Astrocyte (in vitro differentiated cells and primary cell): ENCODE measurements at regions not wholly inside any gene's neighbourhood (a gene's known extent, or its start where the extent isn't known, plus 50 kb on each side); places are given as distances from the start of the nearest gene placed in this dataset.

Experiments
- DNase-seq: peaks from one replicate; pipeline ENCODE4 v3.0.0-alpha.2; 2010; ENCODE audit warnings: low read depth
- FAIRE-seq: peaks from 2 replicates; lab custom pipeline; 2011; peaks lifted over from hg19 to GRCh38; lab: Jason Lieb, UNC
- H2AFZ ChIP-seq: 2 replicates; pipeline ENCODE4 v1.6.0; 2012; ENCODE audit warnings: low read depth, low read length, inconsistent platforms
- H3K27ac ChIP-seq: 2 replicates; pipeline ENCODE4 v1.5.1; 2011; ENCODE audit warnings: low read depth, low read length, inconsistent platforms
- H3K27me3 ChIP-seq: 2 replicates; pipeline ENCODE4 v1.6.0; 2011; ENCODE audit warnings: low read length, inconsistent platforms; ENCODE audit not compliant: insufficient read depth
- H3K36me3 ChIP-seq: 2 replicates; pipeline ENCODE4 v1.5.1; 2011; ENCODE audit warnings: low read length, inconsistent platforms; ENCODE audit not compliant: insufficient read depth
- H3K4me1 ChIP-seq: 2 replicates; pipeline ENCODE4 v1.5.1; 2011; ENCODE audit warnings: low read length, inconsistent platforms; ENCODE audit not compliant: insufficient read depth
- H3K4me2 ChIP-seq: 2 replicates; pipeline ENCODE4 v1.6.0; 2012; ENCODE audit warnings: low read length, inconsistent platforms
- H3K4me3 ChIP-seq: 2 replicates; pipeline ENCODE4 v1.5.1; 2011; ENCODE audit warnings: low read depth, mild to moderate bottlenecking, low read length, inconsistent platforms; ENCODE audit not compliant: insufficient read depth
- H3K79me2 ChIP-seq: 2 replicates; pipeline ENCODE4 v1.6.0; 2012; ENCODE audit warnings: mild to moderate bottlenecking, low read length, inconsistent platforms; ENCODE audit not compliant: insufficient read depth
- H3K9ac ChIP-seq: 2 replicates; pipeline ENCODE4 v1.6.0; 2012; ENCODE audit warnings: mild to moderate bottlenecking, low read length, inconsistent platforms
- H3K9me3 ChIP-seq: 2 replicates; pipeline ENCODE4 v1.5.1; 2012; ENCODE audit warnings: low read depth, mild to moderate bottlenecking, low read length, inconsistent platforms; ENCODE audit not compliant: insufficient read depth
- H4K20me1 ChIP-seq: 2 replicates; pipeline ENCODE4 v1.6.0; 2012; ENCODE audit warnings: low read length, inconsistent platforms; ENCODE audit not compliant: insufficient read depth
- H3K27ac Mint-ChIP-seq: one replicate; pipeline ENCODE4 v1.8.0; 2021; ENCODE audit warnings: mild to moderate bottlenecking, mixed read lengths; ENCODE audit not compliant: unreplicated experiment
- H3K27me3 Mint-ChIP-seq: one replicate; pipeline ENCODE4 v1.8.0; 2021; ENCODE audit warnings: low read depth, mixed read lengths; ENCODE audit not compliant: unreplicated experiment
- H3K36me3 Mint-ChIP-seq: one replicate; pipeline ENCODE4 v1.8.0; 2021; ENCODE audit warnings: low read depth, mixed read lengths; ENCODE audit not compliant: unreplicated experiment
- H3K4me1 Mint-ChIP-seq: one replicate; pipeline ENCODE4 v1.8.0; 2021; ENCODE audit warnings: low read depth, mixed read lengths; ENCODE audit not compliant: unreplicated experiment
- H3K4me3 Mint-ChIP-seq: one replicate; pipeline ENCODE4 v1.8.0; 2021; ENCODE audit warnings: mild to moderate bottlenecking, moderate library complexity, mixed read lengths; ENCODE audit not compliant: unreplicated experiment
- H3K9me3 Mint-ChIP-seq: one replicate; pipeline ENCODE4 v1.8.0; 2021; ENCODE audit warnings: mild to moderate bottlenecking, mixed read lengths; ENCODE audit not compliant: unreplicated experiment
- EZH2 ChIP-seq: IDR thresholded peaks from 2 replicates; pipeline ENCODE4 v1.6.1; 2012; ENCODE audit warnings: mild to moderate bottlenecking, low read length, inconsistent platforms; ENCODE audit not compliant: insufficient read depth
- TF ChIP-seq, protein P1 (sequence below): IDR thresholded peaks from 2 replicates; pipeline ENCODE4 v1.5.1; 2011; ENCODE audit warnings: low read depth, mild to moderate bottlenecking, inconsistent platforms, low read length, moderate library complexity; ENCODE audit not compliant: insufficient read depth

- no peak overlapping the region for H3K4me3 Mint-ChIP-seq
- H3K27ac Mint-ChIP-seq: no peak overlapping the region
These were observed 444.2 kb upstream of the MKI67 start for GRCh38 chr10:128570319-128570995.

GRCh38 chr10:128571071-128571470, 444.8 kb upstream of the MKI67 start:
- H3K36me3 Mint-ChIP-seq: no peaks in the 10 kb centered on the region
- Histone ChIP-seq H3K27me3 (no peaks in the 10 kb centered on the region), H3K4me1 (no peaks in the 10 kb centered on the region), H2AFZ (no peak overlapping the region), H3K27ac (no peak overlapping the region), H3K4me2 (no peak overlapping the region), H3K9me3 (no peaks in the 10 kb centered on the region), H4K20me1 (no peaks in the 10 kb centered on the region), H3K4me3 (no peak overlapping the region), H3K9ac (no peak overlapping the region), H3K79me2 (no peaks in the 10 kb centered on the region), H3K36me3 (no peaks in the 10 kb centered on the region)
- H3K4me1 Mint-ChIP-seq: peaks cover 3% of the 10 kb centered on the region
- H3K27me3 Mint-ChIP-seq: peaks cover 40% of the 10 kb centered on the region
- DNase-seq: no peak
- H3K27ac Mint-ChIP-seq: no peak overlapping the region
- no peak for FAIRE-seq
- H3K4me3 Mint-ChIP-seq: no peak overlapping the region
- no peak for TF ChIP-seq EZH2
- TF ChIP-seq, protein P1, sequence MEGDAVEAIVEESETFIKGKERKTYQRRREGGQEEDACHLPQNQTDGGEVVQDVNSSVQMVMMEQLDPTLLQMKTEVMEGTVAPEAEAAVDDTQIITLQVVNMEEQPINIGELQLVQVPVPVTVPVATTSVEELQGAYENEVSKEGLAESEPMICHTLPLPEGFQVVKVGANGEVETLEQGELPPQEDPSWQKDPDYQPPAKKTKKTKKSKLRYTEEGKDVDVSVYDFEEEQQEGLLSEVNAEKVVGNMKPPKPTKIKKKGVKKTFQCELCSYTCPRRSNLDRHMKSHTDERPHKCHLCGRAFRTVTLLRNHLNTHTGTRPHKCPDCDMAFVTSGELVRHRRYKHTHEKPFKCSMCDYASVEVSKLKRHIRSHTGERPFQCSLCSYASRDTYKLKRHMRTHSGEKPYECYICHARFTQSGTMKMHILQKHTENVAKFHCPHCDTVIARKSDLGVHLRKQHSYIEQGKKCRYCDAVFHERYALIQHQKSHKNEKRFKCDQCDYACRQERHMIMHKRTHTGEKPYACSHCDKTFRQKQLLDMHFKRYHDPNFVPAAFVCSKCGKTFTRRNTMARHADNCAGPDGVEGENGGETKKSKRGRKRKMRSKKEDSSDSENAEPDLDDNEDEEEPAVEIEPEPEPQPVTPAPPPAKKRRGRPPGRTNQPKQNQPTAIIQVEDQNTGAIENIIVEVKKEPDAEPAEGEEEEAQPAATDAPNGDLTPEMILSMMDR: no peak
- H3K9me3 Mint-ChIP-seq: no peaks in the 10 kb centered on the region

More at GRCh38 chr10:128570319-128570995, 444.2 kb upstream of the MKI67 start:
- H3K4me3 ChIP-seq: no peak overlapping the region
- FAIRE-seq (no peak), DNase-seq (no peak)
- no peak overlapping the region for H2AFZ ChIP-seq
- no peaks in the 10 kb centered on the region for H3K4me1 ChIP-seq
- H4K20me1 ChIP-seq: no peaks in the 10 kb centered on the region
- TF ChIP-seq, protein P1: no peak
- no peak for TF ChIP-seq EZH2
- H3K9me3 ChIP-seq: no peaks in the 10 kb centered on the region
- no peaks in the 10 kb centered on the region for H3K36me3 ChIP-seq
- no peak overlapping the region for H3K4me2 ChIP-seq
- no peak overlapping the region for H3K27ac ChIP-seq
- Mint-ChIP-seq H3K36me3 (no peaks in the 10 kb centered on the region), H3K27me3 (peaks cover 40% of the 10 kb centered on the region), H3K9me3 (no peaks in the 10 kb centered on the region), H3K4me1 (no peaks in the 10 kb centered on the region)
- no peaks in the 10 kb centered on the region for H3K79me2 ChIP-seq
- H3K9ac ChIP-seq: no peak overlapping the region
- H3K27me3 ChIP-seq: no peaks in the 10 kb centered on the region

DNA sequence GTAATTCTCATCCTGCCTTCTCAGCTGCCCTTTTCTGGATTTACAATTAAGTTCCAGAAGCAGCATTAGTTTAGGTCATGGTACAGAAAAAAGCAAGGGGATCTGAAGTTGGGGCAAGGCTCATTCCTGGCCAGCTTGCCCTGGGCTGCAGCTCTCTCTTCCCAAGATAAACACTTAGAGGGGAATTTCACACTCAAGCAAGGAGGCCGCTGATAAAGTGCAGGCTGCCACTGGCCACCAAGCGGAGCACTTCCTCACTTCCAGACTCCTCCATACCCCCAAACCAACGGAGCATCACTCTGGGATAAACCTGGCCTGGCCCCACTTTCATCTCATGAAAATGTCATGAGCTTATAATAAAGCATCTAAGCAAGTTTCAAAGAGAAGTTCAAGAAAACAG, 445.5 kb upstream of the MKI67 start:
- Histone ChIP-seq H3K27me3 (no peaks in the 10 kb centered on the region), H3K4me1 (no peaks in the 10 kb centered on the region), H2AFZ (no peak overlapping the region), H3K4me2 (no peak overlapping the region), H3K9ac (no peak overlapping the region), H3K36me3 (no peaks in the 10 kb centered on the region), H4K20me1 (no peaks in the 10 kb centered on the region), H3K27ac (no peak overlapping the region), H3K79me2 (no peaks in the 10 kb centered on the region), H3K9me3 (no peaks in the 10 kb centered on the region), H3K4me3 (no peak overlapping the region)
- H3K9me3 Mint-ChIP-seq: no peaks in the 10 kb centered on the region
- peaks cover 40% of the 10 kb centered on the region for H3K27me3 Mint-ChIP-seq
- H3K36me3 Mint-ChIP-seq: no peaks in the 10 kb centered on the region
- no peak overlapping the region for H3K27ac Mint-ChIP-seq
- H3K4me3 Mint-ChIP-seq: no peak overlapping the region
- TF ChIP-seq, protein P1: no peak
- DNase-seq: no peak
- FAIRE-seq: no peak
- H3K4me1 Mint-ChIP-seq: peaks cover 3% of the 10 kb centered on the region
